H1 (cell line): ENCODE measurements at regions not wholly inside any gene's neighbourhood (a gene's known extent, or its start where the extent isn't known, plus 50 kb on each side); places are given as distances from the start of the nearest gene placed in this dataset.

Experiments
- EP300 ChIP-seq, 2 experiments: IDR thresholded peaks; 1 replicate in 1 of 2; 2 replicates in 1 of 2; pipeline ENCODE4 v1.6.1; 2011 to 2012; ENCODE audit warnings: low read depth in 2 of 2, low read length in 2 of 2, mild to moderate bottlenecking in 2 of 2, borderline replicate concordance in 1 of 2, inconsistent platforms in 1 of 2, moderate library complexity in 1 of 2
- TCF12 ChIP-seq: IDR thresholded peaks from 2 replicates; pipeline ENCODE4 v1.6.1; 2011; ENCODE audit warnings: low read depth, mild to moderate bottlenecking, low read length

DNA sequence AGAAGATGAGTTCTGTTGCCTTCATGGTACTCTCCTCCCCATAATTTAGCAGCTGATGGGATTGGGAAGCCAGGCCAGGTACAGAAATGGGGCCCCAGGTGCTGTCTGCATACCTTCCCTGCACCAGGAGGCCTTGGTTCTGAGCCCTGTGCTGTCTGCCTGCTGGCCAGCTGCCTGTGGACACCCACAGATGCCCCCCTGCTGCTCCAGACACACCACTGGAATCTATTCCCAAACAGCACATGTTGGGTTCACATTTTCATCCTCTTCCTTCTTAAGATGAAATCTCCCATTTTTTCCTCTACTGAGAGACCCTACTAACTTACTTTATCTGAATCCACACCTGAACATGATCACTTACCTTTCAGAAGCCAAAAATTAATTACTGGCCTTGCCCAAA is 152.0 kb upstream of the CCDC68 start (continued):
- TF ChIP-seq EP300 (IDR thresholded peaks at IDR 0.05; ENCODE audit: borderline replicate concordance in 1 of 2, low read depth in 2 of 2, low read length in 2 of 2): no peak
- no peak for TF ChIP-seq TCF12
